ENCODE measurements at regions not wholly inside any gene's neighbourhood (a gene's known extent, or its start where the extent isn't known, plus 50 kb on each side); places are given as distances from the start of the nearest gene placed in this dataset.

DNA sequence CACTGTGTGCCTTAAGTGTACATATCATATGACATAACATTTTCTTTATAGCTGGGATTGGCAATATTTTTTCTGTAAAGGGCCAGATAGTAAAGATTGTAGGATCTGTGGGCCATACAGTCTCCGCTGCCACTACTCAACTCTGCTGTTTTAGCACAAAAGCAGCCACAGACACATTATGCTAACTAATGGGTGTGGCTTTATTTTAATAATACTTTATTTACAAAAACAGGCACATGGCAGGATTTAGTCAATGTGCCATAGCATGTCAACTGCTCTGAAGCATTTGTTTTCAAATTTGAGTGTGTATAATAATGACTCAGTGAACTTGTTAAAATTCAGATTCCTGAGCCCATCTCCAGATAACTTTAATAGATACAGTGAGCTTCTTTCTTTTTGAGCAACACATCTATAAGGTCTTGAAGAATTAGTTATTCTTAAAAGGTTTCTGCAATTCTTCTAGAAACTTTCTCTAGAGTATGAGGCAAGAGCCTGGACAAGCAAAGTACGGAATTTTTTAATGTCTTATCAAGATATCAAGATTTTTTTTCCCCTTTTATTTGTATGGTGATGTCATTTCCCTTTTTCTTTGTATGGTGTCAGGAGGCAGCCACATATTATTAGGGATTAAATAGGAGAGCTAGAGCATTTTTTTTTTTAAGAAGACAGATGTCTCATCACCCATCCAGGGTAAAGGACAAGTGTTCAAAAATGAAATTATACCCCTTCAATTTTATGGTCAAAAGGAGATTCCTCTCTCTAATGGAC is 518.3 kb downstream of the DHX35 start:
- Histone ChIP-seq H4K20me1 (ENCODE audit: insufficient read depth, low read length, poor library complexity, severe bottlenecking) (no peaks in the 10 kb centered on the region), H2AFZ (ENCODE audit: low read length) (no peak overlapping the region), H3K79me2 (ENCODE audit: insufficient read depth, low read length) (no peaks in the 10 kb centered on the region), H3K4me1 (ENCODE audit: insufficient read depth, low read length, poor library complexity, severe bottlenecking) (no peaks in the 10 kb centered on the region), H3K9me2 (replicated peaks; ENCODE audit: low read depth, low read length) (no peaks in the 10 kb centered on the region), H3K4me3 (ENCODE audit: low read length, poor library complexity, severe bottlenecking) (no peak overlapping the region), H3K9me3 (ENCODE audit: insufficient read depth, low read depth, low read length) (no peaks in the 10 kb centered on the region), H3K27me3 (ENCODE audit: insufficient read depth, low read length, poor library complexity, severe bottlenecking) (no peaks in the 10 kb centered on the region), H3F3A (ENCODE audit: low read depth) (no peaks in the 10 kb centered on the region), H3K9ac (ENCODE audit: low read depth, low read length, poor library complexity, severe bottlenecking) (no peak overlapping the region), H3K4me2 (ENCODE audit: low read depth, low read length, poor library complexity, severe bottlenecking) (no peak overlapping the region), H3K36me3 (ENCODE audit: insufficient read depth, low read length) (no peaks in the 10 kb centered on the region)
- TF ChIP-seq EZH2phosphoT487 (IDR thresholded peaks at IDR 0.05; ENCODE audit: borderline replicate concordance) = no peak
- TF ChIP-seq, protein P1, sequence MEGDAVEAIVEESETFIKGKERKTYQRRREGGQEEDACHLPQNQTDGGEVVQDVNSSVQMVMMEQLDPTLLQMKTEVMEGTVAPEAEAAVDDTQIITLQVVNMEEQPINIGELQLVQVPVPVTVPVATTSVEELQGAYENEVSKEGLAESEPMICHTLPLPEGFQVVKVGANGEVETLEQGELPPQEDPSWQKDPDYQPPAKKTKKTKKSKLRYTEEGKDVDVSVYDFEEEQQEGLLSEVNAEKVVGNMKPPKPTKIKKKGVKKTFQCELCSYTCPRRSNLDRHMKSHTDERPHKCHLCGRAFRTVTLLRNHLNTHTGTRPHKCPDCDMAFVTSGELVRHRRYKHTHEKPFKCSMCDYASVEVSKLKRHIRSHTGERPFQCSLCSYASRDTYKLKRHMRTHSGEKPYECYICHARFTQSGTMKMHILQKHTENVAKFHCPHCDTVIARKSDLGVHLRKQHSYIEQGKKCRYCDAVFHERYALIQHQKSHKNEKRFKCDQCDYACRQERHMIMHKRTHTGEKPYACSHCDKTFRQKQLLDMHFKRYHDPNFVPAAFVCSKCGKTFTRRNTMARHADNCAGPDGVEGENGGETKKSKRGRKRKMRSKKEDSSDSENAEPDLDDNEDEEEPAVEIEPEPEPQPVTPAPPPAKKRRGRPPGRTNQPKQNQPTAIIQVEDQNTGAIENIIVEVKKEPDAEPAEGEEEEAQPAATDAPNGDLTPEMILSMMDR (conservative IDR thresholded peaks at IDR 0.05; ENCODE audit: low read length) = no peak

DNA sequence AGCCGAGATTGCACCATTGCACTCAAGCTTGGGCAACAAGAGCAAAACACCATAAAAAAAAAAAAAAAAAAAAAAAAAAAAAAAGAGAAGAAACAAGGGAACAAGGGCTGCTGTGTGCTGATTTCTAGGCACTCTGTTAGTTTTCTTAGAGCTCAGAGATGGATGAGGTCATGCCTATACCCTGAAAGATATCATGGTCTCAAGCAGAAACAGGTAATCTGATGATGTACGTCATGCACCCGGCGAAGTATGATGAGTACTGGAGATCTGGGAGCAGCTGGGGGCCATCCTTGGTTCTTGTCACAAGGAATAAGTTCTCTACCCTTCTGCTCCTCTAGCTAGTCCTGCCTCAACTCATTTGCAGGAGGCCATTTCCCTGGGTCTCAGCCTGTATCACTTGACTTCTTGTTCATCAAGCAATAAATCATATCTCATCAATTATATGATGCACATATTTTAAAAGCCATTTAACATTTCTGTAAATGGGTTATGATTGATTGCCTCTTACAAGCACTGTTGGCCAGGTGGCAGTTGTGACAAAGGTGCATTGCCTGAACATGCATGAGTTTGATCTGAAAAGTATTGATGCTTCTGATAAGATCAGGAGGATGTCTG is 517.2 kb downstream of the DHX35 start:
- H3K36me3 ChIP-seq (ENCODE audit: insufficient read depth, low read length) = no peaks in the 10 kb centered on the region
- H2AFZ ChIP-seq (ENCODE audit: low read length) = no peak overlapping the region
- no peak overlapping the region for H3K4me3 ChIP-seq (ENCODE audit: low read length, poor library complexity, severe bottlenecking)
- no peaks in the 10 kb centered on the region for H3K9me3 ChIP-seq (ENCODE audit: insufficient read depth, low read depth, low read length)
- H3F3A ChIP-seq (ENCODE audit: low read depth) = no peaks in the 10 kb centered on the region
- H3K4me2 ChIP-seq (ENCODE audit: low read depth, low read length, poor library complexity, severe bottlenecking) = no peak overlapping the region
- H3K79me2 ChIP-seq (ENCODE audit: insufficient read depth, low read length) = no peaks in the 10 kb centered on the region
- no peaks in the 10 kb centered on the region for H4K20me1 ChIP-seq (ENCODE audit: insufficient read depth, low read length, poor library complexity, severe bottlenecking)
- TF ChIP-seq, protein P1 (conservative IDR thresholded peaks at IDR 0.05; ENCODE audit: low read length) = no peak
- TF ChIP-seq EZH2phosphoT487 (IDR thresholded peaks at IDR 0.05; ENCODE audit: borderline replicate concordance) = no peak
- no peak overlapping the region for H3K9ac ChIP-seq (ENCODE audit: low read depth, low read length, poor library complexity, severe bottlenecking)
- no peaks in the 10 kb centered on the region for H3K27me3 ChIP-seq (ENCODE audit: insufficient read depth, low read length, poor library complexity, severe bottlenecking)
- H3K9me2 ChIP-seq (replicated peaks; ENCODE audit: low read depth, low read length) = no peaks in the 10 kb centered on the region
- no peaks in the 10 kb centered on the region for H3K4me1 ChIP-seq (ENCODE audit: insufficient read depth, low read length, poor library complexity, severe bottlenecking)

DNA sequence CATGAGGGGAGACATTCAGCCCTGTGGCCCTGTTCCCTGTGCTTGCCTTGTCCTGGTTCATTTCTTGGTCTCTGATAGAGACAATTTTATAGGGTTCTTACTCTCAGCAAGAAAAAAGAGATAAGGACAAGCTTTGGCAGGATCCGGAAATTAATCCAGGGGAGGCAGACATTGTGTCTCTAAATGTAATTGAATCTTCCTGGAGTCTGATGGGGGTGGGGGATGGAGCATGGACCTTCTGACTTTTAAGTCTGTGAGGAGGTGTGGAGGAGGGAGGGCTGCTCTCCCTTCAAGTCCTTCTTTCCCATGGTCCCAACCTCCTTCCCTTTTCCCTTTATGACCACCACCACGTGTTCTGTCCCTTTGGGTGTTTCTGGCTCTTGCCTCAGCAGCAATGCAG is 512.7 kb downstream of the DHX35 start:
- TF ChIP-seq, protein P1 (conservative IDR thresholded peaks at IDR 0.05; ENCODE audit: low read length) = no peak
- TF ChIP-seq EZH2phosphoT487 (IDR thresholded peaks at IDR 0.05; ENCODE audit: borderline replicate concordance) = no peak
- no peak overlapping the region for H3K9ac ChIP-seq (ENCODE audit: low read depth, low read length, poor library complexity, severe bottlenecking)
- H2AFZ ChIP-seq (ENCODE audit: low read length) = no peak overlapping the region
- no peaks in the 10 kb centered on the region for H3K4me1 ChIP-seq (ENCODE audit: insufficient read depth, low read length, poor library complexity, severe bottlenecking)
- no peaks in the 10 kb centered on the region for H3K9me3 ChIP-seq (ENCODE audit: insufficient read depth, low read depth, low read length)
- no peaks in the 10 kb centered on the region for H3F3A ChIP-seq (ENCODE audit: low read depth)
- no peak overlapping the region for H3K4me3 ChIP-seq (ENCODE audit: low read length, poor library complexity, severe bottlenecking)
- H3K36me3 ChIP-seq (ENCODE audit: insufficient read depth, low read length) = no peaks in the 10 kb centered on the region
- no peaks in the 10 kb centered on the region for H4K20me1 ChIP-seq (ENCODE audit: insufficient read depth, low read length, poor library complexity, severe bottlenecking)
- H3K4me2 ChIP-seq (ENCODE audit: low read depth, low read length, poor library complexity, severe bottlenecking) = no peak overlapping the region
- no peaks in the 10 kb centered on the region for H3K79me2 ChIP-seq (ENCODE audit: insufficient read depth, low read length)
- no peaks in the 10 kb centered on the region for H3K9me2 ChIP-seq (replicated peaks; ENCODE audit: low read depth, low read length)
- H3K27me3 ChIP-seq (ENCODE audit: insufficient read depth, low read length, poor library complexity, severe bottlenecking) = no peaks in the 10 kb centered on the region
